NOMO-1 treated with DMSO at 0.1 percent for 48 hours (cell line): ENCODE measurements at regions not wholly inside any gene's neighbourhood (a gene's known extent, or its start where the extent isn't known, plus 50 kb on each side); places are given as distances from the start of the nearest gene placed in this dataset.

ENCODE experiments used
- DNase-seq: peaks from one replicate; lab custom pipeline; 2025; ENCODE audit not compliant: unreplicated experiment; lab: John Stamatoyannopoulos, UW

- DNase-seq = no peak
These were observed 146.3 kb upstream of the PIRT start for GRCh38 chr17:10984220-10984619.

GRCh38 chr17:10976401-10976800 is 138.5 kb upstream of the PIRT start:
- no peak for DNase-seq

DNA sequence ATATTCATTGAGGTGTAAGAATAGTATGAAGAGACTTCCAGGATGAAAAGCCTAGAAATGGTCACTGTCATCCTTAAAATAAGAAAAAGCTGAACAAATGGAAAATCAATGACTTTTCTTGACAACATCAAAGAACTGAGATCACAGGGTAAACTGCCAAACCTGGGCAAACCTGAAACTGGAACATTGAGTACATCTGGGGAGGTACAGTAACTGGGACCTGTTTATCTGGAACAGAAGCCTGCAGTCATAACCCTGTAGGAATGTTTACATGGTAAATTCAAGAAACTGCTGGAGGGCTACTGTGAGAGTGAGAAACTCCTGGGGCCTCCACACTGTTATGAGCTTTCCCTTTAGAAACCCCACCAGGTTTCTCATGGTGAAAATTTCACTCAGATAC is 130.1 kb upstream of the PIRT start:
- DNase-seq = no peak

DNA sequence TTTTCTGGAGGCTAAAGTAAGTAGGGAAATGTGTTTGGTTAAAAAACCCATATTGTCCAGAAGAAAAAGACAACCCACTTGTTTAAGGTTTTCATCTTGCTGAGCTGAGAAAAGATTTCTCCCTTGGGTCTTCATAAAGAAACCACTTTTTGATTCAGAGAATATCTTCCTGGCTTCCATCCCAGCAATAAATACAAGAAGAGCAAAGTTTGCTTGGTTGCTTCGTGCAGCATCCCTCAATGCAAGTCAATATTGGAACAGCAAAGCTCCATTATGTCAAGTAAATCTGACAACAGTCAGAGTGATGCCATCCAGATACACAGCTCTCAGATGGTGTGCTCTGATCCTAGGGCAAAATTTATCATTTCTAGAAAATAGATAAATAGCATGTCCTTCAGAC is 118.9 kb upstream of the PIRT start:
- no peak for DNase-seq

DNA sequence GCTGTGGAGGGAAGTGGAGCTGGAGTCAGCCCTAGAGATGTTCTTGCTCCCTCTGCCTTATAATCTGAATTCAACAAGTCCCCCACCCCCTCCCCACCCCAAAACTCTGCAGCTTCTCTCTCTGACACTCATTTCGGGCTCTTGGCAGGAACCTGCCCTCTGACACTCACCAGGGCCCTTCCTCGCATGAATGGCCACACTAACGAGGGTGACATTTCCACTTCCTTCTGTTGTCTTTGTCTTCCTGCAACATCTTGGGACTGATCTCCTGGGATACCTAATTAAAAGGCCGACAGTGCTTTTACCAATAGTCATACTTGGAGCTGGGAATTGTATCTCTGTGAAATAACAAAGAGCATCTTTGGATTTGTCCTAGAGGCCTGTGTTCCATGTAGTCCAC is 106.9 kb upstream of the PIRT start:
- DNase-seq = no peak

DNA sequence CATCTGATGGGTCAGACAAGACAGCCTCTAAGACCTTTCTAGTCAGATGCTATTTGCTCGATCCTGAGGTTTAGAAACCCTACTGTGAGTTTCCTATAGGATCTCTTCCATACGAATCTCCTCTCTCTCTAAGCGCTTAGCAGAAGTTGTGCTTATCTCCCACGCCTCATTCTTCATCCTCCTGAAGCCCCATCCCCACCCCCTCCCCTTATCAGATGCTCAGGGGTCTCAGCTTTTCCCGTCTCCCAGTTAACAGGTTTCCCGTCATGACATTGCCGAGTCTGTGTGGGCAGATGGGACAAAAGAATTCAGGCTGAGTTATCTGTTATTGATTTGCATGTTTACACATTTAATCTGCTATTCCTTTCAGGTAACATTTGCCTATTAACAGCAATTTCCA is 99.0 kb upstream of the PIRT start:
- DNase-seq = no peak

DNA sequence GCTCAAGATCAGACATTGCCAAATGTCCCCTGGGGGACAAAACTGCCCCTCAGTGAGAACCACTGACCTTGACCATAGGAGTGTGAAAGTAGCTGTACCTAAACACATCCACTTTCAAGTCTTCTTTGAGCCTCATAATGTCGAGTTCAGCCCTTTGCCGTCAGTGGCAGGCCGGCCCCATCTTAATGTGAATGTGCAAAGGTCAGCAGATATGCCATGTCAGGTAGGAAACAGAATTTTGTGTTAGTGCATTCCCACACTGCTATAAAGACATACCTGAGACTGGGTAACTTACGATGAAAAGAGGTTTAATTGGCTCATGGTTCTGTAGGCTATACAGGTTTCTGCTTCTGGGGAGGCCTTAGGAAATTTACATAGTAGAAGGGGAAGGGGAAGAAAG is 95.1 kb upstream of the PIRT start:
- DNase-seq = no peak

- DNase-seq = no peak
These were observed 93.2 kb upstream of the PIRT start for GRCh38 chr17:10931133-10931532.

DNA sequence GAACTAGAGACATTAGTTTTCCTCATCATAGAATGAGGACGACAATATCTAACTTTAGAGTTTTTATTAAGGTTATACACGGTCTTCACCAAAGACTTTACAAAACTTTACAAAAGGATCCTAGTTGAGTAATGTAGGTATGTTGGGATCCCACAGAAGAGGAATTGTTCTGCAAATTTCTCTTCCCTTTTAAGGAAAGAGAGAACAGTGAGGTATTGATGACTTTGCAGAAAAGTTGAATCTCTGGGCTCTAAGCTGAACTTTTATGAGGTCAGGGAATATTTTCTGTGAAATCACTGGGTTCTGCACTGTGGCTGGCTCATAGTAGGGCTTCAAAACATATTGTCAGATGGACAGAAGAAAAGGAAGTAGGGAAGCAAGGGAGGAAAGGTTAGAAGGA is 89.8 kb upstream of the PIRT start:
- DNase-seq = no peak

DNA sequence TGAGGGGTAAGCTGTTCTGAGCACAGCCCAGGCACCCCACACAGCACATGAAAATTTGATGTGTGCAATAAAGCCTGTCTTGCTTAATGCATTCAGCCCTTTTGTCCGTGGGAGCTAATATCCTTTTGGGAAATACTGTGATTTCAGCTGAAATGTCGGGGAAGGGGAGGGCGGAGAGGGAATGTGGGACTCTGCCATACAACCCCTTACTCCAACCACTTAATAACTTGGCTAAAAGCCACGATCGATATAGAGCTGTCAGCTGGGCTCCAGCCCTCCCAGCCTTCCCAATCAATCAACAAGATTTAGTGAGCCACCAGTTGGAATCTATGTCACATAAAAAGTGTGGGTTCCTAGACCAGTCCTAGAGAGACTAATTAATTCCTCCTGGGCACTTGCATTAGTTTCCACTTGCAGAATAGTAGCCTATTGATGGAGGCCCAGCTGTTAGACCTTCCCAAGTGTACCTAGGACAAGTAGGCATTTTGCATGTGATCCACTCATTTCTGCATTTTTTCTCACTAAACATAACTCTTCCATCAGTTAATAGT is 82.7 kb upstream of the PIRT start:
- no peak for DNase-seq

GRCh38 chr17:10907370-10907769 is 69.5 kb upstream of the PIRT start:
- DNase-seq = no peak

GRCh38 chr17:10899281-10899680 is 61.4 kb upstream of the PIRT start:
- no peak for DNase-seq

GRCh38 chr17:10894220-10894619 is 56.3 kb upstream of the PIRT start:
- DNase-seq = no peak

DNA sequence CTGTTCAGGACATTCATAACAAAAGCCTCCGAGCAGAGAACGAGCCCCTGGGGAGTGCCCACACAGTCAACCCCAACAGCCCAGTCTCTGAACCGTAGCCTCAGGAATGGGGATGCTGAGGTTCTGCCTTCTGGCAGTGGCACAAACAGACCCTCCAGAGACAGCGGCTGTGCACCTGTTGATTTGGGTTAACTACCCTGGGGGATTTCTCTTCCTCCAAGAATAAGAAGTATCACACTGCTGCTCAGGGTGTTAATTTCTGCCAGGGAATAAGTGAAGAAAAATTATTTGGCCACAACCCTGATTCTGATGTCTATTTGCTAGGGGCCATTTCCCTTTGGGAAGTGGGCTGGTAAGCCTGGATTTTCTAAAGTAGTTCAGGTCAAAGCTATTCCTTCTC is 51.0 kb upstream of the PIRT start:
- DNase-seq = no peak
